ENCODE measurements at regions not wholly inside any gene's neighbourhood (a gene's known extent, or its start where the extent isn't known, plus 50 kb on each side); places are given as distances from the start of the nearest gene placed in this dataset.

DNA sequence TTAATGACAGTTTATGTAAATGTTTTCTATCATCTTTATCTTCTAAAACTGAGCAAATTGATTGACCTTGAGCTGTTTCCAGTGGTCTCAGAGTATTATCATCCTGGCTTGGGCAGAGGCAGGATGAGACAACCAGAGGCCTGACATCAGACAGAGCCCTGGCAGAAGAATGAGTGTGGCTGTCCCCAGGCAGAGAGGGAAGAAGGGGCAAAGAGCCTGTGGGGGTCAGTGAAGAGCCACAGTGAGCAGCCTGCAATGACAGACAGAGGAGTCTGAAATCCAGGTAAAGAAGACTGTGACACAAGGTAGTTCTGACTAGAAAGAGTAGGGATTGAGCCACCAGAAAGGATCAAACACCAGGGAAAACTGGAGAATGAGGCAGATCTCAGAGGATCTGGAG lies 182.4 kb upstream of the ARSJ start:
- no peak overlapping the region for H3K4me3 ChIP-seq (ENCODE audit: low read depth, low read length)
- TF ChIP-seq CTCF (IDR thresholded peaks at IDR 0.05; ENCODE audit: insufficient read depth, low read depth, low read length) = no peak
- DNase-seq (ENCODE audit: low read depth) = no peak

- no peak overlapping the region for H3K4me3 ChIP-seq (ENCODE audit: low read depth, low read length)
- peak; percentile 57 for DNase-seq (ENCODE audit: low read depth)
- no peak for TF ChIP-seq CTCF (IDR thresholded peaks at IDR 0.05; ENCODE audit: insufficient read depth, low read depth, low read length)
Measured at GRCh38 chr4:114163051-114163450, 183.6 kb upstream of the ARSJ start.

DNA sequence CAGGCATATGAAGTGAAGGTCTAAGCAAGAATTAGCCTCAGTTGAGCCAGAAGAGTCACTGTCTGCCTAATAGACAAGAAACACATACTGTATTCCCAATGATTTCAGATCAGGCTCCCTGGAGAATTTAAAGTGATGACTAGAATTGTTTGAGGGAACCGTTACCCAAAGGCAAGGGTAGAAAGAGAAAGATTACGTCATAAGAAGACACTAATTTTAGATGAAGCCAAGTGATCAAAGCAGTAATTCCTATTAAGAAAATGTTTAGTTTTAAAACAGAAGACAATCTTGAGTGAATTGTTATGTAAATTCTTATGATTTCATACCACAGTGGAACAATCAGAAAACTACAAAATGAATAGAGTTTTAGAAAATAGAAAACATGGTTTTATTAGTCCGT lies 194.5 kb upstream of the ARSJ start:
- H3K4me3 ChIP-seq (ENCODE audit: low read depth, low read length) = no peak overlapping the region
- DNase-seq (ENCODE audit: low read depth) = no peak
- TF ChIP-seq CTCF (IDR thresholded peaks at IDR 0.05; ENCODE audit: insufficient read depth, low read depth, low read length) = no peak

GRCh38 chr4:114177628-114178027 lies 198.2 kb upstream of the ARSJ start:
- TF ChIP-seq CTCF (IDR thresholded peaks at IDR 0.05; ENCODE audit: insufficient read depth, low read depth, low read length) = no peak
- H3K4me3 ChIP-seq (ENCODE audit: low read depth, low read length) = no peak overlapping the region
- no peak for DNase-seq (ENCODE audit: low read depth)

GRCh38 chr4:114178392-114178791 lies 198.9 kb upstream of the ARSJ start:
- no peak overlapping the region for H3K4me3 ChIP-seq (ENCODE audit: low read depth, low read length)
- DNase-seq (ENCODE audit: low read depth) = no peak
- TF ChIP-seq CTCF (IDR thresholded peaks at IDR 0.05; ENCODE audit: insufficient read depth, low read depth, low read length) = no peak

DNA sequence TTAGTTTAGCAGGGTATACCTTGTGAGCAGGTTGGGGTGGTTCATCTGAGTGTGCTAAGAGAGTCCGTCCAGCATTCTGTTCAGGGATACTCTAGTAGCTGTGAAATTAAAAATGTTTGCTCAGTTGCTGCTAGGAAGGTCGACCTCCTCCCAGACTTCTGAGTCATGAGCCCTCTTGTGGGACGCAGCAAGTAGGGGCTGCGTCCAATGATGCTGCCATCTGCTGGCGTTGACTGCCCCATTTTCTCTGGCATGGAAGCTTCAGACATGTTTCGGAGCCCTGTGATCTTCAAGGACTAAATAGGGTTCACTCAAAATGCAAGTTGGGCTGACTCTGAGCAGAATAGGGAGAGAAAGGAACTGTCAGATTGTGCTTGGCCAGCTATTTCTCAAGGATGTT lies 201.0 kb upstream of the ARSJ start:
- DNase-seq (ENCODE audit: low read depth) = peak; percentile 71
- TF ChIP-seq CTCF (IDR thresholded peaks at IDR 0.05; ENCODE audit: insufficient read depth, low read depth, low read length) = peak; percentile 69
- no peak overlapping the region for H3K4me3 ChIP-seq (ENCODE audit: low read depth, low read length)

- no peak for DNase-seq (ENCODE audit: low read depth)
- TF ChIP-seq CTCF (IDR thresholded peaks at IDR 0.05; ENCODE audit: insufficient read depth, low read depth, low read length) = no peak
- H3K4me3 ChIP-seq (ENCODE audit: low read depth, low read length) = no peak overlapping the region
Measured at GRCh38 chr4:114184901-114185300, 205.5 kb upstream of the ARSJ start.

Measured in fibroblast of villous mesenchyme (primary cell).